Peyer's patch (tissue), 4 donors: ENCODE measurements at regions not wholly inside any gene's neighbourhood (a gene's known extent, or its start where the extent isn't known, plus 50 kb on each side); places are given as distances from the start of the nearest gene placed in this dataset.

Experiments
- POLR2A ChIP-seq, 2 donors: fragments of 450-650 bp; IDR thresholded peaks; one replicate each; pipeline ENCODE4 v1.5.1; 2017; ENCODE audit warnings: antibody characterized with exemption in 2 of 2, mild to moderate bottlenecking in 2 of 2, moderate library complexity in 2 of 2
- TF ChIP-seq, protein P1 (sequence below), 6 experiments: fragments of 450-650 bp in 4 of 6; fragments of 200-600 bp in 2 of 6; sonication (generic) in 1 of 6; IDR thresholded peaks; one replicate each; pipeline ENCODE4 v1.5.1; 2017 to 2019; ENCODE audit warnings: antibody characterized with exemption in 6 of 6, mild to moderate bottlenecking in 3 of 6, moderate library complexity in 1 of 6

DNA sequence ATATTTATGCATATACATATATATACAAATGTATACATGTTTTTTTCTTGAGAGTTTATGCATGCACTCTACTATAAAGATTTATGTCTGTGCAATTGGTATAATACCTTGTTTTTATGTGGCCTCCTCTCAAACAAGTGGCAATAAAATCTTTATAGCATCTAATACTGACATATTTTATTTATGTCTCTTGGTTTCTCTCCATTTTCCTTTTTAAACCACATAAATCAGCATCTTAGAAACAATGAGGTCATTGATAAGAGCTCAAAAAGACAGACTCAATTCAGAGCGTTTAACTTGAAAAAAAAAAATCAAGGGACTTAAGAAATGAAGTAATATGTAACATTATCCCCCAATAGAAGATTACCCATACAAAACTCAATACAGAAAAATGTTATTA is 1442.2 kb upstream of the ALCAM start:
- TF ChIP-seq, protein P1, sequence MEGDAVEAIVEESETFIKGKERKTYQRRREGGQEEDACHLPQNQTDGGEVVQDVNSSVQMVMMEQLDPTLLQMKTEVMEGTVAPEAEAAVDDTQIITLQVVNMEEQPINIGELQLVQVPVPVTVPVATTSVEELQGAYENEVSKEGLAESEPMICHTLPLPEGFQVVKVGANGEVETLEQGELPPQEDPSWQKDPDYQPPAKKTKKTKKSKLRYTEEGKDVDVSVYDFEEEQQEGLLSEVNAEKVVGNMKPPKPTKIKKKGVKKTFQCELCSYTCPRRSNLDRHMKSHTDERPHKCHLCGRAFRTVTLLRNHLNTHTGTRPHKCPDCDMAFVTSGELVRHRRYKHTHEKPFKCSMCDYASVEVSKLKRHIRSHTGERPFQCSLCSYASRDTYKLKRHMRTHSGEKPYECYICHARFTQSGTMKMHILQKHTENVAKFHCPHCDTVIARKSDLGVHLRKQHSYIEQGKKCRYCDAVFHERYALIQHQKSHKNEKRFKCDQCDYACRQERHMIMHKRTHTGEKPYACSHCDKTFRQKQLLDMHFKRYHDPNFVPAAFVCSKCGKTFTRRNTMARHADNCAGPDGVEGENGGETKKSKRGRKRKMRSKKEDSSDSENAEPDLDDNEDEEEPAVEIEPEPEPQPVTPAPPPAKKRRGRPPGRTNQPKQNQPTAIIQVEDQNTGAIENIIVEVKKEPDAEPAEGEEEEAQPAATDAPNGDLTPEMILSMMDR (IDR thresholded peaks at IDR 0.05), result no peak
- TF ChIP-seq POLR2A (IDR thresholded peaks at IDR 0.05), result no peak
